ENCODE measurements at regions not wholly inside any gene's neighbourhood (a gene's known extent, or its start where the extent isn't known, plus 50 kb on each side); places are given as distances from the start of the nearest gene placed in this dataset.
A peak's percentile ranks its signal among the peaks of the same experiment; 100 is the strongest.

DNA sequence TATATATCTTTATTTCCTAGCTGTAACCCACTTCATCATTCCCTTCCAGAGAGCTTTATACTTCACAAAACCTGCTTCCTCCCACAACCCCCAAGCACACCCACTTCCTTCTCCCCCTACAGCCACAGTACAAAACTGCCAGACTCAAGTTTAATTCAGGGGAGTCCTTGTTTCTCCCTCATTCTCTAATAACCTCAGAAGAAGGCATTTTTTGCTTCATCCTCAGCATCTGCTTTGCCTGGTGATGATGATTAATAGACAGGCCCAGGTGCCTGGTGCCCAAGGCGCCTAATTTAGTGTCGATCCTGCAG lies 414.3 kb downstream of the KIF16B start:
- TF ChIP-seq ZNF274 (IDR thresholded peaks at IDR 0.05; ENCODE audit: low read depth, low read length), result no peak
- no peak overlapping the region for H3K4me3 ChIP-seq (ENCODE audit: low read length)

DNA sequence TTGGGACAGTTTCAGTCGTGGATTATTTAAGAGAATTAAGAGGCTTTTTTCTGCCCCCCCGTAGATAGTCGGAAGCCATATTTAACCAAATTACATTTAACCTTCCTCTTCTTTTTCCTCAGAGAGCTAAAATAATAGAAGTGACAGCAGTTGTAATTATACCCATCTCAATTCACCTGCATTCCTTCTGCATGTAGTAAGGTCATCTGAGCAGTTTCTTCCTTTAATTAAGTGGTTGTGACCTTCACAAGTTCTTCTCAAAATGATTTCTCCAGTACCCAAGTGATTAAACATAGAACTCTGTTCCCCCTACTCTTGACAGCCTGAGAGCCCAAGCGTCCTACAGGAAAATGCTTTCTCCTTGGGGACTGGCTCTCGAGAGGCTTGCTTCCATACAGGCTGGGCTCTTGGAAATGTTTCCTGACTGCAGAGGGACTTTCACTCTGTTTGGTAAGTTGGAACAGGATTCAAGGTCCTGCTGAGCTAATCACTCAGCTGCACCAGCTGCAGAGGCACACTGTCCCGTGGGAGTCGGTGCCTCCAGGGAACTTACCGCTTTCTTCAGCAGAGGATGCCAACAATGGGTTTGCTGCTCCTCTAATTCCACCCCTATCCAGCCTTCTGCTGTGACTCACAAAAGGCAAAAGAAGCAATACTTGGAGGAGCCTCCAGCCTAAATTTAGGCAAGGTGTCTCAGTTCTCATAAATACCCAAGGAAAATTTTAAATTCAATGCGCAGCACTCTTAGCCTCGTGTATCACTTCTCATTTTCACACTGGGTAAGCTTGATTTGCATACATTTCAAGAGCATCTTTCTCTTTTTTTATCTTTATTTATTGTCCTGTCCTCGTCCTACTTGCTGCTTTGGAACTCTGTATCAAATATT lies 414.9 kb downstream of the KIF16B start:
- no peak for TF ChIP-seq ZNF274 (IDR thresholded peaks at IDR 0.05; ENCODE audit: low read depth, low read length)
- H3K4me3 ChIP-seq (ENCODE audit: low read length), result peak overlapping the region; percentile 0; the same call in 1 of the 2 replicates

DNA sequence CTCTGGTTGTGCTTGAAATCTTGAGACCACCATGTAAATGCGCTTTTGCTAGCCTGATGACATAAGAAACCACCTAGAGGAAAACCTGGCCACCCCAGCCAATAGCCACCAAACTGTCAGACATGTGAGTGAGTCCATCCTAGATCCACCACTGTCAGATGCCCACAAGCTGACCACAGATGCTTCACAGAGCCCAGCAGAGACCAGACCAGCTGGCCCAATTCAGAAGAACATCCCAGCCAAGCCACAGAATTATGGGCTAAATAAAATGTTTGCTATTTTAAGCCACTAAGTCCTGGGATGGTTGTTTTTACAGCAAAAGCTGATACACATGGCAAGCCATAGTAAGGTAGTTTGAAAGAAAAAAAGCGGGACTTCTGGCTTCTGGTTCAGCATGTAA lies 425.3 kb downstream of the KIF16B start:
- H3K4me3 ChIP-seq (ENCODE audit: low read length), result no peak overlapping the region
- no peak for TF ChIP-seq ZNF274 (IDR thresholded peaks at IDR 0.05; ENCODE audit: low read depth, low read length)

DNA sequence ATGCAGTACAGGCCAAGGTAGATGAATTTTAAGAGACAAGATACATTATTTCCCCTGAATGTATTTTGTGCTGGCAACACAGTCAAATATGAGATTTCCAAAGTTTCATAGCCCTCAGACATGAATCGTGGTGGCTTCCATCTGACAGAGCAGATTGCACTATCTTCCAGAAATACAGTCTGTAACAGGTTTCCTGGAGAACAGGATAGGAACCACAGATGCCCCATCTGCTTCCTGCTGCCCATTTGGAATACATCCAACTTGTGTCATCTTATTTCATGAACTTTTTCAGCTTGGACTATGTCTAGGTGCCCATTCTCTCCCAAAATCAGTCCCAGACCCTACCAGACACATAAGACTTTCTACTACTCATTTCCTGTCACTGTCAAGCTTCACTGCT lies 426.0 kb downstream of the KIF16B start:
- TF ChIP-seq ZNF274 (IDR thresholded peaks at IDR 0.05; ENCODE audit: low read depth, low read length), result no peak
- H3K4me3 ChIP-seq (ENCODE audit: low read length), result no peak overlapping the region

DNA sequence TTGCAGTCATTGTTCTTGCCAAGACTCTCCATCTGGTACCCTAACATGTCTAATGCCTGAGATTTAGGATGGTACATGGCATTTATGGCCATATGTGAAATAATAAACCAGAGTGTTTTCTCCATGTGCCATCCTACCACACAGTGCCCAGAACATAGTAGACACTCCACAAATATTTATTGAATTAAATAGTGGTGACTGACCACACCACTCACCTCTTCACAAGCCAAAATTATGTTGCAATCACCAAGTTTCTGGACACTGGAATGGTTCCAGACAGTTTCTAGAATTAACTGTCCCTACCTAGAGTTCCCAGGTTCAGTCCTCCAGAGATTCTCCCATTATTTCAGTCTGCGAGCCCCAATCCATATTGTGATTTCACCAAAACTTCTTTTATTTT lies 427.3 kb downstream of the KIF16B start:
- H3K4me3 ChIP-seq (ENCODE audit: low read length), result no peak overlapping the region
- TF ChIP-seq ZNF274 (IDR thresholded peaks at IDR 0.05; ENCODE audit: low read depth, low read length), result no peak

DNA sequence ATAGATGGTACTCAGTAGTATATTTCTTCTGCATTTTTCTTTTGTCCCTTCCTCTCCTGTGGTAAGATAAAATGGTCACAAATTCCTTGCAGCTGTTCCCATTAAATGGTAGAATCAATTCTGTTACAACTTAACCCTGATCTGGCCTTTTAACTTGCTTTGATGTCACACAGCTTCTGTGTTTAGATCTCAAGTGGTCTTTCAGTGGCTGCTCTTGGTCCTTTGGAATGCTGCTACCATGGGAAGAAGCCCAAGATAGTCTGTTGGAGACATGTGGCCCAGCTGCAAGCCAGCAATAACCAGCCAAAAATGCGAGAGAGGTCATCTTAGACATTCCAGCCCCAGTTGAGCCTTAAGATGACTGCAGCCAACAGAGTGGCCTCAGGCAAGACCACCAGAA lies 429.7 kb downstream of the KIF16B start:
- no peak overlapping the region for H3K4me3 ChIP-seq (ENCODE audit: low read length)
- no peak for TF ChIP-seq ZNF274 (IDR thresholded peaks at IDR 0.05; ENCODE audit: low read depth, low read length)

- H3K4me3 ChIP-seq (ENCODE audit: low read length), result no peak overlapping the region
- TF ChIP-seq ZNF274 (IDR thresholded peaks at IDR 0.05; ENCODE audit: low read depth, low read length), result no peak
These were observed 437.6 kb downstream of the KIF16B start for GRCh38 chr20:16135630-16136029.

DNA sequence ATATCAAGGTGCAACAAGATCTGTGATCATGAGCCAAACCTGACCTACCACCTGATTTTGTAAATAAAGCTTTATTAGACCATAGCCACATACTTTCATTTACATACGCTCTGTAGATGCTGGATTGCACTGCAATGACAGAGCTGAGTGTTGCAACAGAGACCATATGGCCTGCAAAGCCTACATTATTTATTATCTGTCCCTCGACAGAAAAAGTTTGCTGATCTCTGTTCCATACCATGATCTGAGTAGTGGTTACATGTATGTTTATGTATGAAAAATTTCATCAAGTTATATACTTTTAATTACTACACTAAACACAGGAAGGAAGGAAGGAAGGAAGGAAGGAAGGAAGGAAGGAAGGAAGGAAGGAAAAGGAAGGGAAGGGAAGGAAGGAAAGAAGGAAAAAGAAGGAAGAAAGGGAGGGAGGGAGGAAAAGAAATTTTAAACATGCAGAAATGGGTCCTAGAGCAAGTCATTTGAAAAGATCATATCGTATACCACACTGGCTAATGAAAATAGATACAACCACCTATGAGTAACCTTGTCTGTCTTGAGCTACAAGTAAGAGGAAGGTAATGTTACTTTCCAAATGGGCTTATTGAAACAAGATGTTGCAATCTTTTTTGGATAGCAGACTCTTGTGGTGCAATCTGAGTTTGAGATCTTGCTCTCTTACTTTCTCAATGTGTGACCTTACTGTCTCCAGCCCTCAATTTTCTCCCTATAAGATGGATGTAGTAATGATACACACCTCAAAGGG lies 441.0 kb downstream of the KIF16B start:
- no peak overlapping the region for H3K4me3 ChIP-seq (ENCODE audit: low read length)
- no peak for TF ChIP-seq ZNF274 (IDR thresholded peaks at IDR 0.05; ENCODE audit: low read depth, low read length)

DNA sequence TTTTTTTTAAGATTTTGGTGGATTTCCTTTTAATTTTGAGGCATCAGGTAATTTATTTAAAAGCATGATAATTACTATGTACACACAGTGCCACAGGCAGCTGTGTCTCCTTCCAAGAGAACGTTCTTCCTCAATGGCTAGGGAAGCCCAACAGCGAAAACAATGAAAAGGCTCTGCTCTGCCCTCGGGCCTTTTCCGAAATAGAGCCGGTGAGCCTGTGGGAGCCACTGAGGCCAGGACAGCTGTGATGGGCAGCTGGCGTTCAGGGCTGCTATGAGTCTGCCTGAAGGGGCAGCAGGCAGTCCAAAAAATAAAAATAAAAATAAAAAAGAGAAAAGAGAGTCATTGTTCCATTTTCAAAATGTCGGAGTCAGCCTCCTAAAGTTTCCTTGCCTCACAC lies 443.8 kb downstream of the KIF16B start:
- H3K4me3 ChIP-seq (ENCODE audit: low read length), result no peak overlapping the region
- no peak for TF ChIP-seq ZNF274 (IDR thresholded peaks at IDR 0.05; ENCODE audit: low read depth, low read length)

GRCh38 chr20:16128538-16129106 lies 444.6 kb downstream of the KIF16B start:
- TF ChIP-seq ZNF274 (IDR thresholded peaks at IDR 0.05; ENCODE audit: low read depth, low read length), result no peak
- no peak overlapping the region for H3K4me3 ChIP-seq (ENCODE audit: low read length)

GRCh38 chr20:16125816-16126215 lies 447.4 kb downstream of the KIF16B start:
- TF ChIP-seq ZNF274 (IDR thresholded peaks at IDR 0.05; ENCODE audit: low read depth, low read length), result no peak
- no peak overlapping the region for H3K4me3 ChIP-seq (ENCODE audit: low read length)

DNA sequence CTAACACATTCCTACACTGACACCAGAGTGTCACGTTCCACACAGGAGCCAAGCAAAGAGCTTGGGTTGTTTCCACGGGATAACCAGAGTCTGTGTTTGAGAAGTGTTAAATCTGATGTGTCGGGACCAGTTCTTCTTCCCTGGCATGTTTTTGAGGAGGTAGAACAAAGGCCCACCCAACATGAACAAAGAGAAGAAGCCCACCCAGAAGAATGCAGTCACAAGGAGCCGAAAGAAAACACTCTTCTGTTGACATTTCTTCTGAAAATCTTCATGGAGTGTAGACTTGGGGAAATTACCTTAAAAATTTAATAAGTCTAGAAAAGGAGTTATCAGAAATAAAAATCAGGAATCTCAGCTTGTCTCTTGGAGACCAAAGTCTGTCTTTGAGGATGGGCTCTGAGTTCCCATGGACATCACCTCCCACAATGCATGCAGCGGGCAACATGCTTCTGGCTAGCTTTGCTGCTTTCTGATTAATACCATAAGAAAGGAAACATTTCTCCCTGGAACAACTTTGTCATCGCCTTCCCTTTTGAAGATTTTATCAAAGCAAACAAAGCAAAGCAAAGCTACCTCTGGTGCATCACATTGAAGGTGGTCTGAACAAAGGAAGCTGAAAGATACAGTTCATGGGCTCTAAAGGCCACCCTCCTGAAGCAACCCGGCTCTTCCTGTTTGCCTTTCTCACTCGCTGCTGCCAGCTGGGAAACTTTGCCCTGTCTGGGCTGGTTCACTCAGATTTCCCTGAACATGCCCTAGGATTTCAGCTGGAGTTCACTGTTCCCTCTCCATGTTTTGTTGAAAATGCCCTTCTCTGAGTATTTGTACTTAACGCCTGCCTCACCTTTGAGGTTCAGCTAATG lies 448.1 kb downstream of the KIF16B start:
- no peak overlapping the region for H3K4me3 ChIP-seq (ENCODE audit: low read length)
- TF ChIP-seq ZNF274 (IDR thresholded peaks at IDR 0.05; ENCODE audit: low read depth, low read length), result no peak

DNA sequence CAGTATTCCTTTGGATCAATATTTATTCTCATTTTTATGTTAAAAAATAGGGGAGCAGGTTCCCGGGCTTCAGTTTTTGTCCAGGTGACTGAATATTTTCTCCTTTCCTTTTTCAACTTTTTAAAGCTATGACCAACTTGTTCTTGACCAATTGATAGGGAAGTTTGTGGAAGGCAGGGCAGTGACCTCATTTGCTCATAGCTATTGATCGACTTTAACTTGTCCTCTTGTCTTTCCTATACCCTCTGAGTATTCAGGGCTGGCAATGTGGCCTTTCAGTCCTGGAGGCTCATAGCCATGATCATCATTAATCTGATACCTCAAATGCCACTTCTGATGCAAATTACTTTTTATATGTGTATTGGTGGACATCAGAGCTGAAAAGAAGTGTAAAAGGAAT lies 448.8 kb downstream of the KIF16B start:
- no peak for TF ChIP-seq ZNF274 (IDR thresholded peaks at IDR 0.05; ENCODE audit: low read depth, low read length)
- H3K4me3 ChIP-seq (ENCODE audit: low read length), result no peak overlapping the region

DNA sequence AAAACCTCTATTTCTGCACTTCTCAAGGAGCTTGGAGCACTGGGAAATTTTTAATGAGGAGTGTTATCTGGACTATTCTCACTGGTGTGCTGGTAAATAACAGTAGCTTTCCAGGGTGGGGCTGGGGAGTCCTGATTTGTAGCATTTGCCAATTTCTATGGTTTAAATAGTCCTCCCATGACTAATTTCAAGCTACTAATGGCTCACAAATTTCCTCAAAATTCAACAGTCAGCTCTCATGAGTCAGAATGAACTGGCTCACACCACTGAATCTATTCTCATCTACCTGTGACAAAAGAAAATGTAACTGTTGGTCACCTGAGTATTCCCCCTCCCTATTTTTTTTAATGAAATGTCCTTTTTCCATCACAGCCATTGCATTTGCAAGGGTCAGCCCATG lies 449.6 kb downstream of the KIF16B start:
- TF ChIP-seq ZNF274 (IDR thresholded peaks at IDR 0.05; ENCODE audit: low read depth, low read length), result no peak
- H3K4me3 ChIP-seq (ENCODE audit: low read length), result no peak overlapping the region

Data from GM08714 (cell line).